ENCODE measurements at regions not wholly inside any gene's neighbourhood (a gene's known extent, or its start where the extent isn't known, plus 50 kb on each side); places are given as distances from the start of the nearest gene placed in this dataset.

GRCh38 chr3:22231061-22231460 lies 480.1 kb upstream of the ZNF385D start:
- ChIA-PET CTCF (no interaction called here), POLR2A (no interaction called here)
- intact Hi-C loops (cut with DNase I, micrococcal nuclease) = no loop called here
- no peak for TF ChIP-seq CTCF (IDR thresholded peaks at IDR 0.05)
- Histone ChIP-seq H3K4me3 (ENCODE audit: low read length) (no peak overlapping the region), H3K27me3 (ENCODE audit: control insufficient read depth in 1 of 2, insufficient read depth in 2 of 2, low read length in 2 of 2) (no peaks in the 10 kb centered on the region), H3K36me3 (ENCODE audit: insufficient read depth, low read length) (no peaks in the 10 kb centered on the region), H3K4me1 (ENCODE audit: insufficient read depth, low read length) (no peaks in the 10 kb centered on the region), H3K27ac (ENCODE audit: low read depth in 1 of 2, low read length in 2 of 2) (no peak overlapping the region), H3K9me3 (ENCODE audit: control insufficient read depth in 1 of 2, insufficient read depth in 1 of 2, low read length in 2 of 2) (no peaks in the 10 kb centered on the region)
- H3K4me1 Mint-ChIP-seq (ENCODE audit: low read depth) = no peaks in the 10 kb centered on the region
- H3K36me3 Mint-ChIP-seq (ENCODE audit: low read depth) = no peaks in the 10 kb centered on the region
- H3K9me3 Mint-ChIP-seq = peaks cover 6% of the 10 kb centered on the region
- ATAC-seq (ENCODE audit: poor library complexity) (no peak), DNase-seq (no peak)
- H3K27ac Mint-ChIP-seq = no peak overlapping the region
- H3K4me3 Mint-ChIP-seq = no peak overlapping the region
- H3K27me3 Mint-ChIP-seq = no peaks in the 10 kb centered on the region

DNA sequence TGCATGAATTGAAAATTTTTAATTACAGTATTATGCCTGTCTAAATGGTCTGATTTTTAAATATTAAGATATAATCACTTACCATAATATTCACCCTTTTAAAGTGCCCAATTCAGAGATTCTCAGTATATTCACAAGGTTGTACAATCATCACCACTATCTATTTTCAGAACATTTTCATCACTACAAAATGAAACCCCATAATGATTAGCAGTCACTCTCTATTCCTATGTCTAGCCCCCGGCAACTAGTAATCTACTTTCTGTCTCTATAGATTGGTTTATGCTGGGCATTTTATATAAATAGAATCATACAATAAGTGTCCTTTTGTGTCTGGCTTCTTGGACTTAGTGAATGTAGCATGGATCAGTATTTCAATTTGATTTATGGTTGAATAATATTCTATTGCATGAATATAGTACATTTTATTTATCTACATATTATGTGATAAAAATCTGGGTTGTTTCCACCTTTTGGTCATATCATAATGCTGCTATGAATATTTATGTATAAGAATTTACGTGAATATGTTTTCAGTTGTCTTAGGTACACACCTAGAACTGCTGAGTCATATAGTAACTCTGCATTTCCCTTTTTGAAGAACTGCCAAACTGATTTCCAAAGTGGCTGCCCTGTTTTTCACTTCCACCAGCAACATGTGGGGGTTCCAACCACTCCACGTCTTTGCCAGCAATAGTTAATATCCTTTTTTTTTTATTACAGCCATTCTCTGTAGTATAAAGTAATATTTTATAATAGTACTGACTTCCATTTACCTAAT lies 485.7 kb upstream of the ZNF385D start:
- POLR2A ChIA-PET = no interaction called here
- H3K27ac Mint-ChIP-seq = no peak overlapping the region
- CTCF ChIA-PET = no interaction called here
- no peaks in the 10 kb centered on the region for H3K27me3 Mint-ChIP-seq
- no peaks in the 10 kb centered on the region for H3K36me3 ChIP-seq (ENCODE audit: insufficient read depth, low read length)
- no peak overlapping the region for H3K4me3 Mint-ChIP-seq
- peaks cover 0 to 4% of the 10 kb centered on the region in 2 experiments for H3K9me3 ChIP-seq (ENCODE audit: control insufficient read depth in 1 of 2, insufficient read depth in 1 of 2, low read length in 2 of 2)
- no peak for TF ChIP-seq CTCF (IDR thresholded peaks at IDR 0.05)
- H3K4me1 Mint-ChIP-seq (ENCODE audit: low read depth) = no peaks in the 10 kb centered on the region
- H3K9me3 Mint-ChIP-seq = peaks cover 5% of the 10 kb centered on the region
- no peak overlapping the region for H3K27ac ChIP-seq (ENCODE audit: low read depth in 1 of 2, low read length in 2 of 2)
- DNase-seq (no peak), ATAC-seq (ENCODE audit: poor library complexity) (no peak)
- intact Hi-C loops (cut with DNase I, micrococcal nuclease) = no loop called here
- H3K4me1 ChIP-seq (ENCODE audit: insufficient read depth, low read length) = no peaks in the 10 kb centered on the region
- no peaks in the 10 kb centered on the region for H3K27me3 ChIP-seq (ENCODE audit: control insufficient read depth in 1 of 2, insufficient read depth in 2 of 2, low read length in 2 of 2)
- H3K36me3 Mint-ChIP-seq (ENCODE audit: low read depth) = no peaks in the 10 kb centered on the region
- no peak overlapping the region for H3K4me3 ChIP-seq (ENCODE audit: low read length)

- Histone ChIP-seq H3K27ac (ENCODE audit: low read depth in 1 of 2, low read length in 2 of 2) (no peak overlapping the region), H3K27me3 (ENCODE audit: control insufficient read depth in 1 of 2, insufficient read depth in 2 of 2, low read length in 2 of 2) (no peaks in the 10 kb centered on the region), H3K9me3 (ENCODE audit: control insufficient read depth in 1 of 2, insufficient read depth in 1 of 2, low read length in 2 of 2) (peaks cover 0 to 4% of the 10 kb centered on the region in 2 experiments), H3K4me3 (ENCODE audit: low read length) (no peak overlapping the region), H3K36me3 (ENCODE audit: insufficient read depth, low read length) (no peaks in the 10 kb centered on the region), H3K4me1 (ENCODE audit: insufficient read depth, low read length) (no peaks in the 10 kb centered on the region)
- H3K27ac Mint-ChIP-seq = no peak overlapping the region
- intact Hi-C loops (cut with DNase I, micrococcal nuclease) = no loop called here
- H3K4me1 Mint-ChIP-seq (ENCODE audit: low read depth) = no peaks in the 10 kb centered on the region
- DNase-seq (no peak), ATAC-seq (ENCODE audit: poor library complexity) (no peak)
- CTCF ChIA-PET = no interaction called here
- TF ChIP-seq CTCF (IDR thresholded peaks at IDR 0.05) = no peak
- no peaks in the 10 kb centered on the region for H3K36me3 Mint-ChIP-seq (ENCODE audit: low read depth)
- no peaks in the 10 kb centered on the region for H3K27me3 Mint-ChIP-seq
- H3K9me3 Mint-ChIP-seq = peaks cover 5% of the 10 kb centered on the region
- POLR2A ChIA-PET = no interaction called here
- no peak overlapping the region for H3K4me3 Mint-ChIP-seq
These were observed 488.0 kb upstream of the ZNF385D start for GRCh38 chr3:22239011-22239410.

Measured in CD4-positive, alpha-beta T cell (primary cell).